ENCODE measurements at regions not wholly inside any gene's neighbourhood (a gene's known extent, or its start where the extent isn't known, plus 50 kb on each side); places are given as distances from the start of the nearest gene placed in this dataset.

DNA sequence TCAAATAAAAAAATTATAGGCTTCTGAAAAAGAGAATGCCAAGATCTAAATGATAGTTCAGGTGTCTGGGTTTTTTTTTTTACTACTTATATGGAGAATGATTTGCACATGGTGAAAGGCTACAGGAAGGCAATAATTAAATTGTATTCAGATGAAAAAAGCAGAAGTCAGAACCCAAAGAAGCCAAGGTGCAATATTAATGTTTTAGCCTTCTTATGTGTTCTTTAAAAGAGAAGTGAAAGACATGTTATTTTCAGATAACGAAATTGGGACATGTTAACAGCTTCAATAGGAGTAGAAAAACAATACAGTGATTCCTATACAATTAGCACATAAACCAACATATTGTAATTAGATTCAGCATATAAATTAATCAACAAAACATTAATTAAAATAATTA lies 452.9 kb upstream of the PRMT6 start:
- H3K36me3 ChIP-seq (ENCODE audit: control insufficient read depth, insufficient read depth, low read length), result no peaks in the 10 kb centered on the region
- H3K27me3 ChIP-seq (replicated peaks; ENCODE audit: control insufficient read depth, insufficient read depth, low read length), result no peaks in the 10 kb centered on the region
- no peak for TF ChIP-seq CTCF (IDR thresholded peaks at IDR 0.05; ENCODE audit: insufficient read depth, low read length, poor library complexity, severe bottlenecking)
- H3K4me3 ChIP-seq (replicated peaks; ENCODE audit: low read depth, low read length), result no peak overlapping the region
- DNase-seq (ENCODE audit: extremely low read depth, insufficient read length), result no peak

GRCh38 chr1:106608841-106609240 lies 447.6 kb upstream of the PRMT6 start:
- TF ChIP-seq CTCF (IDR thresholded peaks at IDR 0.05; ENCODE audit: insufficient read depth, low read length, poor library complexity, severe bottlenecking), result no peak
- Histone ChIP-seq H3K36me3 (ENCODE audit: control insufficient read depth, insufficient read depth, low read length) (no peaks in the 10 kb centered on the region), H3K27me3 (replicated peaks; ENCODE audit: control insufficient read depth, insufficient read depth, low read length) (no peaks in the 10 kb centered on the region), H3K4me3 (replicated peaks; ENCODE audit: low read depth, low read length) (no peak overlapping the region)
- DNase-seq (ENCODE audit: extremely low read depth, insufficient read length), result no peak

- no peak for DNase-seq (ENCODE audit: extremely low read depth, insufficient read length)
- no peak overlapping the region for H3K4me3 ChIP-seq (replicated peaks; ENCODE audit: low read depth, low read length)
- H3K36me3 ChIP-seq (ENCODE audit: control insufficient read depth, insufficient read depth, low read length), result no peaks in the 10 kb centered on the region
- TF ChIP-seq CTCF (IDR thresholded peaks at IDR 0.05; ENCODE audit: insufficient read depth, low read length, poor library complexity, severe bottlenecking), result no peak
- H3K27me3 ChIP-seq (replicated peaks; ENCODE audit: control insufficient read depth, insufficient read depth, low read length), result no peaks in the 10 kb centered on the region
Observed at GRCh38 chr1:106613068-106613467, 443.4 kb upstream of the PRMT6 start.

GRCh38 chr1:106613861-106614260 lies 442.6 kb upstream of the PRMT6 start:
- TF ChIP-seq CTCF (IDR thresholded peaks at IDR 0.05; ENCODE audit: insufficient read depth, low read length, poor library complexity, severe bottlenecking), result no peak
- Histone ChIP-seq H3K27me3 (replicated peaks; ENCODE audit: control insufficient read depth, insufficient read depth, low read length) (no peaks in the 10 kb centered on the region), H3K36me3 (ENCODE audit: control insufficient read depth, insufficient read depth, low read length) (no peaks in the 10 kb centered on the region), H3K4me3 (replicated peaks; ENCODE audit: low read depth, low read length) (no peak overlapping the region)
- DNase-seq (ENCODE audit: extremely low read depth, insufficient read length), result no peak

DNA sequence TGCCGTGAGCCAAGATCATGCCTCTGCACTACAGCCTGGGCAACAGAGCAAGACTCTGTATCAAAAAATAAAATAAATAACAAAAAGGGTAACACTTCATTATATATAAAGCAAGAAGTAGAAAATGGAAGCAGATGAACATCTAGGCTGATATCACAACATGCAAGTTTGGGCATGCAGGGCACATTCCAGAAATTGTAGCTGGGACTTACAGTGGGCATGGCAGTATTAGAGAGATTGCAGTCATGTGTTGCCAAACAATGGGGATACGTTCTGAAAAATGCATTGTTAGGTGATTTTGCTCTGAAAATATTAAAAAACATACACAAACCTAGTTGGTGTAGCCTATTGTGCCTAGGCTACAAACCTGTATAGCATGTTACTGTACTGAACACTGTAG lies 441.0 kb upstream of the PRMT6 start:
- no peak for DNase-seq (ENCODE audit: extremely low read depth, insufficient read length)
- no peak overlapping the region for H3K4me3 ChIP-seq (replicated peaks; ENCODE audit: low read depth, low read length)
- no peaks in the 10 kb centered on the region for H3K27me3 ChIP-seq (replicated peaks; ENCODE audit: control insufficient read depth, insufficient read depth, low read length)
- no peak for TF ChIP-seq CTCF (IDR thresholded peaks at IDR 0.05; ENCODE audit: insufficient read depth, low read length, poor library complexity, severe bottlenecking)
- H3K36me3 ChIP-seq (ENCODE audit: control insufficient read depth, insufficient read depth, low read length), result no peaks in the 10 kb centered on the region

DNA sequence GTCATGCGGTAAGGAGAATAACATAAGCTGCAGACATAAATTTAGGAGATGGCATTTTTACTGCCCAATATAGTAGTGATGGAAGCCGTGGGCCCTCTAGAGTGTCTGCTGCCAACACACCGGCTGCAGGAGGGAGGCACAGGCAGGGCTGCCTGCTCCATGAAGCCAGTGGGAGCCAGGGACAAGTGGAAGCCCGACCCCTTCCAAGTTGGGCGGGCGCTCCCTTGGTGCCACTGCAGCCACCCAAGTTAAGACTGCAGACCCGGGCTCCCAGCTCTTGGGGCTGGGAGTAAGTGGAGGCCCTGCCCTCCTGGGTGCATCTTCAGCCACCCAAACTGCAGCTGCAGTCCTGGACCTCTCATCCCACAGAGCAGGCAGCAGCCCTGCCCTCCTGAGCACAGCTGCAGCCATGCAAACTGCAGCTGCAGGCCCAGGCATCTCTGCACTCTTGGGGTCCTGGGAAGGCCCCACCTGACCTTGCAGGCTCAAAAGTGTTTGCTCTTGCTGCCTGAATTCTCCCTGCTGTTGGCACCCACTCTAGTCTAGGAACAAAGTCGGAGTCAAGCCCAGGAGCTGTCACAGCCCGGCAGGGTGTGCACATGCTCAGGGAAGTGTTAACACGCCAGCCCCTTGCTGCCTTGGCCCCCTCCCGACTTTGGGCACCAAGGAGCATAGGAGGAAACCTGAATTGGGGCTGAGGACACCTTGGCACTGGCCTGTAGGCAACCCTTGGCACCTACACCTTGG lies 437.2 kb upstream of the PRMT6 start:
- DNase-seq (ENCODE audit: extremely low read depth, insufficient read length), result no peak
- H3K27me3 ChIP-seq (replicated peaks; ENCODE audit: control insufficient read depth, insufficient read depth, low read length), result no peaks in the 10 kb centered on the region

More for the DNA sequence above, 437.2 kb upstream of the PRMT6 start:
- Histone ChIP-seq H3K4me3 (replicated peaks; ENCODE audit: low read depth, low read length) (no peak overlapping the region), H3K36me3 (ENCODE audit: control insufficient read depth, insufficient read depth, low read length) (no peaks in the 10 kb centered on the region)
- no peak for TF ChIP-seq CTCF (IDR thresholded peaks at IDR 0.05; ENCODE audit: insufficient read depth, low read length, poor library complexity, severe bottlenecking)
